ENCODE measurements at regions not wholly inside any gene's neighbourhood (a gene's known extent, or its start where the extent isn't known, plus 50 kb on each side); places are given as distances from the start of the nearest gene placed in this dataset.
"Not testable (repeated sequence)": the region's sequence is repeated elsewhere in the genome, so short reads cannot be mapped to it uniquely, and the experiment has no call there.

GRCh38 chr2:187879491-187879890, 325.3 kb upstream of the TFPI start:
- no peak for DNase-seq (ENCODE audit: low read depth)
- no peak overlapping the region for H3K4me3 ChIP-seq (ENCODE audit: control insufficient read depth, low read depth, low read length)
- TF ChIP-seq CTCF (conservative IDR thresholded peaks at IDR 0.05; ENCODE audit: control insufficient read depth, insufficient read depth, low read depth, low read length) = no peak

- no peak for TF ChIP-seq CTCF (conservative IDR thresholded peaks at IDR 0.05; ENCODE audit: control insufficient read depth, insufficient read depth, low read depth, low read length)
- H3K4me3 ChIP-seq (ENCODE audit: control insufficient read depth, low read depth, low read length) = no peak overlapping the region
- DNase-seq (ENCODE audit: low read depth) = no peak
Observed at GRCh38 chr2:187884003-187884402, 329.8 kb upstream of the TFPI start.

GRCh38 chr2:187890690-187891089, 336.5 kb upstream of the TFPI start:
- TF ChIP-seq CTCF (conservative IDR thresholded peaks at IDR 0.05; ENCODE audit: control insufficient read depth, insufficient read depth, low read depth, low read length) = no peak
- no peak for DNase-seq (ENCODE audit: low read depth)
- H3K4me3 ChIP-seq (ENCODE audit: control insufficient read depth, low read depth, low read length) = no peak overlapping the region

GRCh38 chr2:187900021-187900420, 345.8 kb upstream of the TFPI start:
- H3K4me3 ChIP-seq (ENCODE audit: control insufficient read depth, low read depth, low read length) = no peak overlapping the region
- TF ChIP-seq CTCF (conservative IDR thresholded peaks at IDR 0.05; ENCODE audit: control insufficient read depth, insufficient read depth, low read depth, low read length) = no peak
- DNase-seq (ENCODE audit: low read depth) = peak; percentile 9

- H3K4me3 ChIP-seq (ENCODE audit: control insufficient read depth, low read depth, low read length) = no peak overlapping the region
- TF ChIP-seq CTCF (conservative IDR thresholded peaks at IDR 0.05; ENCODE audit: control insufficient read depth, insufficient read depth, low read depth, low read length) = no peak
- DNase-seq (ENCODE audit: low read depth) = no peak
Observed at GRCh38 chr2:187906021-187906420, 351.8 kb upstream of the TFPI start.

- not testable (repeated sequence) for H3K4me3 ChIP-seq (ENCODE audit: control insufficient read depth, low read depth, low read length); DNase-seq (ENCODE audit: low read depth)
Observed at GRCh38 chr2:187910922-187911321, 356.7 kb upstream of the TFPI start.

- peak; percentile 40 for DNase-seq (ENCODE audit: low read depth)
- TF ChIP-seq CTCF (conservative IDR thresholded peaks at IDR 0.05; ENCODE audit: control insufficient read depth, insufficient read depth, low read depth, low read length) = no peak
- no peak overlapping the region for H3K4me3 ChIP-seq (ENCODE audit: control insufficient read depth, low read depth, low read length)
Observed at GRCh38 chr2:187912950-187913349, 358.7 kb upstream of the TFPI start.

Measured in fibroblast of mammary gland (primary cell).